ENCODE measurements at regions not wholly inside any gene's neighbourhood (a gene's known extent, or its start where the extent isn't known, plus 50 kb on each side); places are given as distances from the start of the nearest gene placed in this dataset.

GRCh38 chr10:111725050-111725449 lies 458.5 kb downstream of the GPAM start:
- Histone ChIP-seq H3K36me3 (no peaks in the 10 kb centered on the region), H3K9me3 (replicated peaks) (peaks cover 6% of the 10 kb centered on the region), H3K27me3 (ENCODE audit: low read depth) (no peaks in the 10 kb centered on the region), H3K4me1 (no peaks in the 10 kb centered on the region), H3K4me3 (no peak overlapping the region), H3K27ac (replicated peaks) (no peak overlapping the region)
- TF ChIP-seq CTCF (IDR thresholded peaks at IDR 0.05; ENCODE audit: borderline replicate concordance): no peak
- no peak for DNase-seq
- intact Hi-C loops (cut with micrococcal nuclease): no loop called here

GRCh38 chr10:111732166-111732785 lies 451.3 kb downstream of the GPAM start:
- Histone ChIP-seq H3K9me3 (replicated peaks) (peaks cover 6% of the 10 kb centered on the region), H3K36me3 (no peaks in the 10 kb centered on the region), H3K4me3 (no peak overlapping the region), H3K27me3 (ENCODE audit: low read depth) (peaks cover 4% of the 10 kb centered on the region), H3K27ac (replicated peaks) (no peak overlapping the region), H3K4me1 (no peaks in the 10 kb centered on the region)
- intact Hi-C loops (cut with micrococcal nuclease): no loop called here
- no peak for TF ChIP-seq CTCF (IDR thresholded peaks at IDR 0.05; ENCODE audit: borderline replicate concordance)
- DNase-seq: no peak

- no peak for TF ChIP-seq CTCF (IDR thresholded peaks at IDR 0.05; ENCODE audit: borderline replicate concordance)
- Histone ChIP-seq H3K4me1 (no peaks in the 10 kb centered on the region), H3K4me3 (no peak overlapping the region), H3K9me3 (replicated peaks) (no peaks in the 10 kb centered on the region), H3K36me3 (no peaks in the 10 kb centered on the region), H3K27me3 (ENCODE audit: low read depth) (peaks cover 11% of the 10 kb centered on the region), H3K27ac (replicated peaks) (no peak overlapping the region)
- DNase-seq: no peak
- intact Hi-C loops (cut with micrococcal nuclease): no loop called here
Observed at GRCh38 chr10:111739125-111739873, 444.3 kb downstream of the GPAM start.

- intact Hi-C loops (cut with micrococcal nuclease): no loop called here
- no peak for TF ChIP-seq CTCF (IDR thresholded peaks at IDR 0.05; ENCODE audit: borderline replicate concordance)
- no peak for DNase-seq
Observed at GRCh38 chr10:111739874-111740139, 443.8 kb downstream of the GPAM start.

GRCh38 chr10:111745982-111746381 lies 437.6 kb downstream of the GPAM start:
- Histone ChIP-seq H3K27ac (replicated peaks) (no peak overlapping the region), H3K4me1 (no peaks in the 10 kb centered on the region), H3K36me3 (no peaks in the 10 kb centered on the region), H3K27me3 (ENCODE audit: low read depth) (no peaks in the 10 kb centered on the region), H3K4me3 (no peak overlapping the region), H3K9me3 (replicated peaks) (no peaks in the 10 kb centered on the region)
- DNase-seq: no peak
- intact Hi-C loops (cut with micrococcal nuclease): no loop called here
- TF ChIP-seq CTCF (IDR thresholded peaks at IDR 0.05; ENCODE audit: borderline replicate concordance): no peak

More at GRCh38 chr10:111739874-111740139, 443.8 kb downstream of the GPAM start:
- Histone ChIP-seq H3K4me1 (no peaks in the 10 kb centered on the region), H3K27ac (replicated peaks) (no peak overlapping the region), H3K27me3 (ENCODE audit: low read depth) (peaks cover 11% of the 10 kb centered on the region), H3K36me3 (no peaks in the 10 kb centered on the region), H3K9me3 (replicated peaks) (no peaks in the 10 kb centered on the region), H3K4me3 (no peak overlapping the region)
